H1 (cell line): ENCODE measurements at regions not wholly inside any gene's neighbourhood (a gene's known extent, or its start where the extent isn't known, plus 50 kb on each side); places are given as distances from the start of the nearest gene placed in this dataset.

Experiments used
- CTCF ChIA-PET: fragments of 300-600 bp; sonication (Branson Sonifier 250); formaldehyde crosslinking; loops from one replicate; lab custom pipeline; 2021; ENCODE audit not compliant: partially characterized antibody; lab: Charles Lee
- POLR2A ChIA-PET: fragments of 300-600 bp; sonication (Branson Sonifier 250); formaldehyde crosslinking; loops from one replicate; lab custom pipeline; 2021; ENCODE audit warnings: inconsistent platforms; ENCODE audit not compliant: partially characterized antibody; lab: Charles Lee
- DNase-seq, 2 experiments: peaks; one replicate each; pipeline versions ENCODE4 v3.0.0 to v3.0.0-alpha.2; 2010 to 2022; ENCODE audit warnings: low spot score in 2 of 2, low read depth in 1 of 2, mixed read lengths in 1 of 2
- FAIRE-seq: peaks from 2 replicates; lab custom pipeline; 2011; peaks lifted over from hg19 to GRCh38; lab: Jason Lieb, UNC
- H2AFZ ChIP-seq: 2 replicates; pipeline ENCODE4 v1.8.1; 2012; ENCODE audit warnings: low read length, inconsistent platforms
- H2AK5ac ChIP-seq: 2 replicates; pipeline ENCODE4 v1.6.1; 2013; ENCODE audit warnings: low read depth, low read length
- H2BK120ac ChIP-seq: replicated peaks from 2 replicates; pipeline ENCODE3; 2013; ENCODE audit warnings: low read depth, low read length, inconsistent platforms
- H2BK12ac ChIP-seq: 2 replicates; pipeline ENCODE4 v1.6.1; 2013; ENCODE audit warnings: low read depth, low read length
- H2BK15ac ChIP-seq: 2 replicates; pipeline ENCODE4 v1.6.1; 2013; ENCODE audit warnings: low read length
- H2BK20ac ChIP-seq: 2 replicates; pipeline ENCODE4 v1.6.1; 2013; ENCODE audit warnings: low read length
- H2BK5ac ChIP-seq: 2 replicates; pipeline ENCODE4 v1.6.1; 2013; ENCODE audit warnings: low read depth, low read length
- H3K14ac ChIP-seq: 2 replicates; pipeline ENCODE4 v1.6.1; 2013; ENCODE audit warnings: inconsistent platforms; ENCODE audit not compliant: insufficient read length
- H3K18ac ChIP-seq: 2 replicates; pipeline ENCODE4 v1.6.1; 2013; ENCODE audit warnings: low read length; ENCODE audit errors: extremely low read depth
- H3K23ac ChIP-seq: 2 replicates; pipeline ENCODE4 v1.6.1; 2013; ENCODE audit warnings: inconsistent platforms; ENCODE audit not compliant: insufficient read length
- H3K23me2 ChIP-seq: 2 replicates; pipeline ENCODE4 v1.6.1; 2013; ENCODE audit warnings: low read depth, low read length
- H3K27ac ChIP-seq: 2 replicates; pipeline ENCODE4 v1.6.1; 2011; ENCODE audit warnings: low read depth, low read length, inconsistent platforms
- H3K27me3 ChIP-seq, 4 experiments: replicated peaks in 1 of 4; 1 replicate in 1 of 4; 2 replicates in 3 of 4; pipeline versions ENCODE4 v1.6.1 to v1.8.1; 2011 to 2013; ENCODE audit warnings: low read length in 3 of 4, mild to moderate bottlenecking in 3 of 4, inconsistent platforms in 2 of 4, mixed read lengths in 2 of 4, moderate library complexity in 1 of 4; ENCODE audit not compliant: control insufficient read depth in 3 of 4, insufficient read depth in 3 of 4; ENCODE audit errors: extremely low read depth in 1 of 4
- H3K36me3 ChIP-seq, 4 experiments: 2 replicates each; pipeline versions ENCODE4 v1.6.1 to v1.8.1; 2011 to 2013; ENCODE audit warnings: mild to moderate bottlenecking in 4 of 4, low read length in 3 of 4, moderate library complexity in 2 of 4, control low read depth in 1 of 4, inconsistent platforms in 1 of 4; ENCODE audit not compliant: insufficient read depth in 4 of 4, control insufficient read depth in 2 of 4
- H3K4ac ChIP-seq: replicated peaks from 2 replicates; pipeline ENCODE3; 2013; ENCODE audit warnings: low read length, low read depth, mixed read lengths, inconsistent platforms; ENCODE audit not compliant: insufficient read length
- H3K4me1 ChIP-seq, 4 experiments: replicated peaks in 1 of 4; 1 replicate in 1 of 4; 2 replicates in 3 of 4; pipeline versions ENCODE4 v1.6.1 to v1.8.1; 2011 to 2013; ENCODE audit warnings: low read length in 3 of 4, inconsistent platforms in 2 of 4, mixed read lengths in 1 of 4; ENCODE audit not compliant: insufficient read depth in 4 of 4, control insufficient read depth in 3 of 4
- H3K4me2 ChIP-seq, 2 experiments: 2 replicates each; pipeline versions ENCODE4 v1.6.1 to v1.8.1; 2011 to 2013; ENCODE audit warnings: low read depth in 2 of 2, low read length in 2 of 2, control low read depth in 1 of 2, inconsistent platforms in 1 of 2, mild to moderate bottlenecking in 1 of 2; ENCODE audit not compliant: insufficient read depth in 1 of 2
- H3K4me3 ChIP-seq, 4 experiments: fragments of 200-600, 300-600 bp in 1 of 4; sonication (generic), shearing (Covaris generic), sonication (Bioruptor Twin) in 1 of 4; 2 replicates each; pipeline versions ENCODE4 v1.5.1 to v1.8.1; 2011 to 2016; ENCODE audit warnings: low read length in 4 of 4, low read depth in 3 of 4, control low read depth in 2 of 4, inconsistent platforms in 2 of 4, mild to moderate bottlenecking in 2 of 4, mixed read lengths in 1 of 4, moderate library complexity in 1 of 4; ENCODE audit not compliant: insufficient read depth in 2 of 4; ENCODE audit errors: extremely low read depth in 1 of 4
- H3K56ac ChIP-seq: replicated peaks from 2 replicates; pipeline ENCODE3; 2013; ENCODE audit warnings: low read depth, mild to moderate bottlenecking, mixed read lengths, low read length, inconsistent platforms; ENCODE audit not compliant: insufficient read length
- H3K79me1 ChIP-seq: 2 replicates; pipeline ENCODE4 v1.6.1; 2013; ENCODE audit warnings: low read depth, low read length, control low read depth
- H3K79me2 ChIP-seq, 2 experiments: 2 replicates each; pipeline versions ENCODE4 v1.6.1 to v1.8.1; 2012 to 2013; ENCODE audit warnings: low read length in 2 of 2, mild to moderate bottlenecking in 2 of 2, inconsistent platforms in 1 of 2; ENCODE audit not compliant: insufficient read depth in 2 of 2, control insufficient read depth in 1 of 2
- H3K9ac ChIP-seq, 4 experiments: replicated peaks in 1 of 4; 1 replicate in 1 of 4; 2 replicates in 3 of 4; pipeline versions ENCODE4 v1.6.1 to v1.8.1; 2011 to 2013; ENCODE audit warnings: low read depth in 3 of 4, low read length in 3 of 4, control low read depth in 2 of 4, mild to moderate bottlenecking in 2 of 4, moderate library complexity in 2 of 4, inconsistent platforms in 1 of 4; ENCODE audit errors: extremely low read depth in 1 of 4
- H3K9me3 ChIP-seq, 2 experiments: 2 replicates each; pipeline versions ENCODE4 v1.6.1 to v1.8.1; 2012 to 2013; ENCODE audit warnings: mild to moderate bottlenecking in 2 of 2, moderate library complexity in 2 of 2, control low read depth in 1 of 2, inconsistent platforms in 1 of 2, low read depth in 1 of 2, low read length in 1 of 2, mixed read lengths in 1 of 2; ENCODE audit not compliant: insufficient read depth in 2 of 2
- H4K20me1 ChIP-seq, 2 experiments: replicated peaks in 1 of 2; 2 replicates each; pipeline versions ENCODE3 to v1.8.1; 2011 to 2013; ENCODE audit warnings: inconsistent platforms in 2 of 2, low read length in 2 of 2, mild to moderate bottlenecking in 1 of 2; ENCODE audit not compliant: insufficient read depth in 2 of 2, control insufficient read depth in 1 of 2
- H4K5ac ChIP-seq: 2 replicates; pipeline ENCODE4 v1.6.1; 2013; ENCODE audit warnings: low read length, low read depth, mixed read lengths, inconsistent platforms; ENCODE audit not compliant: insufficient read length
- H4K8ac ChIP-seq: 2 replicates; pipeline ENCODE4 v1.8.0; 2013; ENCODE audit warnings: mild to moderate bottlenecking, moderate library complexity, low read length, inconsistent platforms; ENCODE audit not compliant: insufficient read depth; ENCODE audit errors: extremely low read depth
- H4K91ac ChIP-seq: replicated peaks from 2 replicates; pipeline ENCODE3; 2013; ENCODE audit warnings: low read length, mixed read lengths, inconsistent platforms; ENCODE audit not compliant: insufficient read length
- ASH2L ChIP-seq: fragments of 200-600, 300-600 bp; sonication (generic); IDR thresholded peaks from one replicate; pipeline ENCODE4 v1.7.1; 2017; ENCODE audit warnings: low read length
- CHD1 ChIP-seq: IDR thresholded peaks from 2 replicates; pipeline ENCODE4 v1.6.1; 2012; ENCODE audit warnings: low read depth, low read length, improper control_type of control experiment
- CREB1 ChIP-seq: IDR thresholded peaks from 2 replicates; pipeline ENCODE4 v1.6.1; 2012; ENCODE audit warnings: inconsistent platforms
- JUND ChIP-seq: IDR thresholded peaks from 2 replicates; pipeline ENCODE4 v1.6.1; 2011; ENCODE audit warnings: mild to moderate bottlenecking, improper control_type of control experiment, low read length
- MAFK ChIP-seq: IDR thresholded peaks from 2 replicates; pipeline ENCODE4 v1.6.1; 2012; ENCODE audit warnings: low read depth, mild to moderate bottlenecking, improper control_type of control experiment, low read length
- TAF7 ChIP-seq: optimal IDR thresholded peaks from 2 replicates; pipeline ENCODE3; 2011; ENCODE audit warnings: low read depth, mild to moderate bottlenecking, inconsistent platforms, low read length, moderate library complexity, borderline replicate concordance
- WGBS, 2 experiments: shearing (Covaris generic) in 1 of 2; methylation state at CpG; one replicate each; pipeline versions ENCODE4 v1.1.6 to v1.1.7; 2013 to 2015; ENCODE audit warnings: low lambda C conversion rate in 2 of 2, mixed read lengths in 2 of 2, inconsistent platforms in 1 of 2, low coverage in 1 of 2, missing lambda C conversion rate in 1 of 2; ENCODE audit not compliant: insufficient replicate concordance in 2 of 2, insufficient coverage in 1 of 2, insufficient read length in 1 of 2; ENCODE audit errors: extremely low coverage in 1 of 2, missing lambda C conversion rate in 1 of 2; 5-methylcytosine and 5-hydroxymethylcytosine counted together
- TF ChIP-seq, protein P1 (sequence below), 3 experiments: IDR thresholded peaks; 1 replicate in 2 of 3; 2 replicates in 1 of 3; pipeline versions ENCODE4 v1.5.1 to v1.6.1; 2011; ENCODE audit warnings: low read length in 3 of 3, mild to moderate bottlenecking in 3 of 3, inconsistent platforms in 2 of 3, low read depth in 1 of 3, moderate library complexity in 1 of 3; ENCODE audit not compliant: insufficient read depth in 1 of 3; ENCODE audit errors: control extremely low read depth in 1 of 3

- no peak overlapping the region for H3K14ac ChIP-seq
- H3K4me3 ChIP-seq: no peak overlapping the region
- no peaks in the 10 kb centered on the region for H3K4me1 ChIP-seq
- no peak overlapping the region for H4K91ac ChIP-seq
- H3K4me2 ChIP-seq: no peak overlapping the region
- ChIA-PET CTCF (interaction anchor here (0.7 kb wide), 1 partner anchor 250 kb away, joined by 3 read pairs; no protein-coding TSS in a partner anchor), POLR2A (no interaction called here)
- no peak overlapping the region for H3K18ac ChIP-seq
- no peak overlapping the region for H2BK12ac ChIP-seq
- H3K9ac ChIP-seq: no peak overlapping the region
- H3K23ac ChIP-seq: no peak overlapping the region
- no peaks in the 10 kb centered on the region for H3K36me3 ChIP-seq
- no peak overlapping the region for H2BK20ac ChIP-seq
- H3K79me1 ChIP-seq: no peaks in the 10 kb centered on the region
- no peaks in the 10 kb centered on the region for H4K20me1 ChIP-seq
- FAIRE-seq: no peak
- H3K27ac ChIP-seq: no peak overlapping the region
- H3K23me2 ChIP-seq: no peaks in the 10 kb centered on the region
- no peak overlapping the region for H3K4ac ChIP-seq
- no peak overlapping the region for H4K5ac ChIP-seq
- no peak overlapping the region for H4K8ac ChIP-seq
- no peak overlapping the region for H2AFZ ChIP-seq
- DNase-seq: no peak
- WGBS, 2 experiments: 93% methylated on average over 2 of the region's 2 CpGs; no CpG with 5 or more reads in 1 of the 2 experiments
- no peak overlapping the region for H2BK120ac ChIP-seq
- H3K9me3 ChIP-seq: no peaks in the 10 kb centered on the region
- H2AK5ac ChIP-seq: no peak overlapping the region
- no peak overlapping the region for H2BK15ac ChIP-seq
- no peak overlapping the region for H3K56ac ChIP-seq
- no peaks in the 10 kb centered on the region for H3K79me2 ChIP-seq
- no peak overlapping the region for H2BK5ac ChIP-seq
- H3K27me3 ChIP-seq: no peaks in the 10 kb centered on the region
- no peak for TF ChIP-seq CREB1
- no peak for TF ChIP-seq ASH2L
- TF ChIP-seq, protein P1, sequence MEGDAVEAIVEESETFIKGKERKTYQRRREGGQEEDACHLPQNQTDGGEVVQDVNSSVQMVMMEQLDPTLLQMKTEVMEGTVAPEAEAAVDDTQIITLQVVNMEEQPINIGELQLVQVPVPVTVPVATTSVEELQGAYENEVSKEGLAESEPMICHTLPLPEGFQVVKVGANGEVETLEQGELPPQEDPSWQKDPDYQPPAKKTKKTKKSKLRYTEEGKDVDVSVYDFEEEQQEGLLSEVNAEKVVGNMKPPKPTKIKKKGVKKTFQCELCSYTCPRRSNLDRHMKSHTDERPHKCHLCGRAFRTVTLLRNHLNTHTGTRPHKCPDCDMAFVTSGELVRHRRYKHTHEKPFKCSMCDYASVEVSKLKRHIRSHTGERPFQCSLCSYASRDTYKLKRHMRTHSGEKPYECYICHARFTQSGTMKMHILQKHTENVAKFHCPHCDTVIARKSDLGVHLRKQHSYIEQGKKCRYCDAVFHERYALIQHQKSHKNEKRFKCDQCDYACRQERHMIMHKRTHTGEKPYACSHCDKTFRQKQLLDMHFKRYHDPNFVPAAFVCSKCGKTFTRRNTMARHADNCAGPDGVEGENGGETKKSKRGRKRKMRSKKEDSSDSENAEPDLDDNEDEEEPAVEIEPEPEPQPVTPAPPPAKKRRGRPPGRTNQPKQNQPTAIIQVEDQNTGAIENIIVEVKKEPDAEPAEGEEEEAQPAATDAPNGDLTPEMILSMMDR (IDR thresholded peaks at IDR 0.05; ENCODE audit: control extremely low read depth in 1 of 3, insufficient read depth in 1 of 3, low read depth in 1 of 3, low read length in 3 of 3): no peak; a peak in 1 of 4 replicates
- TF ChIP-seq JUND: no peak
- no peak for TF ChIP-seq CHD1
- TF ChIP-seq MAFK: no peak
- TF ChIP-seq TAF7: no peak
These were observed 1635.2 kb downstream of the PLA2G4A start for GRCh38 chr1:188463919-188464318.
